IgD-negative memory B cell (primary cell): ENCODE measurements at regions not wholly inside any gene's neighbourhood (a gene's known extent, or its start where the extent isn't known, plus 50 kb on each side); places are given as distances from the start of the nearest gene placed in this dataset.
A peak's percentile ranks its signal among the peaks of the same experiment; 100 is the strongest.
"Not testable (repeated sequence)": the region's sequence is repeated elsewhere in the genome, so short reads cannot be mapped to it uniquely, and the experiment has no call there.

Source experiments
- H3K27ac Mint-ChIP-seq, 3 donors: one replicate each; pipeline ENCODE4 v1.8.0; 2020 to 2022; ENCODE audit warnings: mild to moderate bottlenecking in 3 of 3, mixed read lengths in 3 of 3, moderate library complexity in 1 of 3
- H3K27me3 Mint-ChIP-seq: one replicate; pipeline ENCODE4 v1.8.0; 2021; ENCODE audit warnings: mixed read lengths
- H3K36me3 Mint-ChIP-seq: one replicate; pipeline ENCODE4 v1.8.0; 2020; ENCODE audit warnings: mild to moderate bottlenecking, mixed read lengths
- H3K4me1 Mint-ChIP-seq, 3 donors: one replicate each; pipeline ENCODE4 v1.8.0; 2020 to 2022; ENCODE audit warnings: mixed read lengths in 3 of 3, mild to moderate bottlenecking in 1 of 3
- H3K4me3 Mint-ChIP-seq, 4 donors: one replicate each; pipeline ENCODE4 v1.8.0; 2020 to 2022; ENCODE audit warnings: mild to moderate bottlenecking in 4 of 4, mixed read lengths in 4 of 4, moderate library complexity in 3 of 4
- H3K9me3 Mint-ChIP-seq, 3 donors: one replicate each; pipeline ENCODE4 v1.8.0; 2020 to 2021; ENCODE audit warnings: mixed read lengths in 3 of 3, mild to moderate bottlenecking in 1 of 3

- no peaks in the 10 kb centered on the region for H3K36me3 Mint-ChIP-seq
- no peaks in the 10 kb centered on the region for H3K4me1 Mint-ChIP-seq
- peaks cover 5 to 15% (median 6%) of the 10 kb centered on the region in 3 donors for H3K9me3 Mint-ChIP-seq
- H3K4me3 Mint-ChIP-seq: no peak overlapping the region
- no peak overlapping the region for H3K27ac Mint-ChIP-seq
- no peaks in the 10 kb centered on the region for H3K27me3 Mint-ChIP-seq
These were observed 925.1 kb upstream of the ATXN7L3B start for GRCh38 chr12:73612551-73612950.

- Mint-ChIP-seq H3K27me3 (no peaks in the 10 kb centered on the region), H3K36me3 (no peaks in the 10 kb centered on the region), H3K27ac (no peak overlapping the region), H3K9me3 (peaks cover 0 to 5% (median 2%) of the 10 kb centered on the region in 3 donors), H3K4me1 (no peaks in the 10 kb centered on the region), H3K4me3 (no peak overlapping the region)
These were observed 914.2 kb upstream of the ATXN7L3B start for GRCh38 chr12:73623421-73623820.

GRCh38 chr12:73625226-73625625 is 912.4 kb upstream of the ATXN7L3B start:
- H3K4me1 Mint-ChIP-seq: no peaks in the 10 kb centered on the region
- H3K36me3 Mint-ChIP-seq: no peaks in the 10 kb centered on the region
- H3K9me3 Mint-ChIP-seq: peaks cover 0 to 5% (median 0%) of the 10 kb centered on the region in 3 donors
- H3K27ac Mint-ChIP-seq: no peak overlapping the region
- no peaks in the 10 kb centered on the region for H3K27me3 Mint-ChIP-seq
- no peak overlapping the region for H3K4me3 Mint-ChIP-seq

GRCh38 chr12:73629171-73629570 is 908.5 kb upstream of the ATXN7L3B start:
- Mint-ChIP-seq H3K4me1 (peaks cover 0 to 2% (median 0%) of the 10 kb centered on the region in 3 donors), H3K27me3 (no peaks in the 10 kb centered on the region), H3K27ac (no peak overlapping the region), H3K4me3 (no peak overlapping the region), H3K36me3 (no peaks in the 10 kb centered on the region), H3K9me3 (no peaks in the 10 kb centered on the region)

- Mint-ChIP-seq H3K4me1 (peaks cover 0 to 2% (median 0%) of the 10 kb centered on the region in 3 donors), H3K27me3 (no peaks in the 10 kb centered on the region)
These were observed 907.5 kb upstream of the ATXN7L3B start for GRCh38 chr12:73629893-73630831.

GRCh38 chr12:73632191-73632590 is 905.4 kb upstream of the ATXN7L3B start:
- Mint-ChIP-seq H3K4me1 (peaks cover 0 to 2% (median 0%) of the 10 kb centered on the region in 3 donors), H3K36me3 (no peaks in the 10 kb centered on the region), H3K27ac (no peak overlapping the region), H3K9me3 (peaks cover 0 to 4% (median 0%) of the 10 kb centered on the region in 3 donors), H3K27me3 (no peaks in the 10 kb centered on the region), H3K4me3 (no peak overlapping the region)

More at GRCh38 chr12:73629893-73630831, 907.5 kb upstream of the ATXN7L3B start:
- Mint-ChIP-seq H3K4me3 (no peak overlapping the region), H3K36me3 (no peaks in the 10 kb centered on the region), H3K27ac (no peak overlapping the region), H3K9me3 (no peaks in the 10 kb centered on the region)

- Mint-ChIP-seq H3K27me3 (no peaks in the 10 kb centered on the region), H3K27ac (no peak overlapping the region), H3K9me3 (peaks cover 0 to 4% (median 0%) of the 10 kb centered on the region in 3 donors), H3K36me3 (no peaks in the 10 kb centered on the region), H3K4me1 (peaks cover 0 to 2% (median 0%) of the 10 kb centered on the region in 3 donors), H3K4me3 (no peak overlapping the region)
These were observed 905.0 kb upstream of the ATXN7L3B start for GRCh38 chr12:73632661-73633060.

- H3K4me1 Mint-ChIP-seq, H3K4me3 Mint-ChIP-seq, H3K9me3 Mint-ChIP-seq, H3K27ac Mint-ChIP-seq, H3K27me3 Mint-ChIP-seq, H3K36me3 Mint-ChIP-seq: not testable (repeated sequence)
These were observed 898.2 kb upstream of the ATXN7L3B start for GRCh38 chr12:73639397-73639796.

GRCh38 chr12:73656375-73656774 is 881.3 kb upstream of the ATXN7L3B start:
- H3K36me3 Mint-ChIP-seq: no peaks in the 10 kb centered on the region
- no peaks in the 10 kb centered on the region for H3K4me1 Mint-ChIP-seq
- peaks cover 3 to 25% (median 11%) of the 10 kb centered on the region in 3 donors for H3K9me3 Mint-ChIP-seq
- H3K27me3 Mint-ChIP-seq: no peaks in the 10 kb centered on the region
- H3K4me3 Mint-ChIP-seq: no peak overlapping the region
- H3K27ac Mint-ChIP-seq: no peak overlapping the region

GRCh38 chr12:73659802-73660201 is 877.8 kb upstream of the ATXN7L3B start:
- Mint-ChIP-seq H3K9me3 (peaks cover 0 to 14% (median 2%) of the 10 kb centered on the region in 3 donors), H3K4me1 (no peaks in the 10 kb centered on the region), H3K27me3 (no peaks in the 10 kb centered on the region), H3K4me3 (no peak overlapping the region), H3K36me3 (no peaks in the 10 kb centered on the region), H3K27ac (peak overlapping the region in 1 of 3 donors; percentile 62)

GRCh38 chr12:73665193-73665592 is 872.4 kb upstream of the ATXN7L3B start:
- H3K36me3 Mint-ChIP-seq: no peaks in the 10 kb centered on the region
- H3K4me1 Mint-ChIP-seq: no peaks in the 10 kb centered on the region
- H3K9me3 Mint-ChIP-seq: peaks cover 1 to 4% (median 2%) of the 10 kb centered on the region in 3 donors
- H3K27ac Mint-ChIP-seq: no peak overlapping the region
- no peak overlapping the region for H3K4me3 Mint-ChIP-seq
- H3K27me3 Mint-ChIP-seq: no peaks in the 10 kb centered on the region

GRCh38 chr12:73671550-73671949 is 866.1 kb upstream of the ATXN7L3B start:
- H3K4me3 Mint-ChIP-seq, H3K27me3 Mint-ChIP-seq, H3K9me3 Mint-ChIP-seq, H3K27ac Mint-ChIP-seq, H3K4me1 Mint-ChIP-seq, H3K36me3 Mint-ChIP-seq: not testable (repeated sequence)

GRCh38 chr12:73677520-73678291 is 859.9 kb upstream of the ATXN7L3B start:
- H3K27ac Mint-ChIP-seq: no peak overlapping the region
- no peaks in the 10 kb centered on the region for H3K36me3 Mint-ChIP-seq

GRCh38 chr12:73678335-73678734 is 859.3 kb upstream of the ATXN7L3B start:
- Mint-ChIP-seq H3K27me3 (no peaks in the 10 kb centered on the region), H3K4me1 (no peaks in the 10 kb centered on the region), H3K9me3 (peaks cover 0 to 2% (median 0%) of the 10 kb centered on the region in 3 donors), H3K36me3 (no peaks in the 10 kb centered on the region), H3K4me3 (no peak overlapping the region), H3K27ac (no peak overlapping the region)

More at GRCh38 chr12:73677520-73678291, 859.9 kb upstream of the ATXN7L3B start:
- H3K27me3 Mint-ChIP-seq: no peaks in the 10 kb centered on the region
- no peaks in the 10 kb centered on the region for H3K4me1 Mint-ChIP-seq
- no peak overlapping the region for H3K4me3 Mint-ChIP-seq
- H3K9me3 Mint-ChIP-seq: peaks cover 0 to 3% (median 0%) of the 10 kb centered on the region in 3 donors

GRCh38 chr12:73699318-73699717 is 838.3 kb upstream of the ATXN7L3B start:
- no peak overlapping the region for H3K4me3 Mint-ChIP-seq

More at GRCh38 chr12:73699318-73699717, 838.3 kb upstream of the ATXN7L3B start:
- Mint-ChIP-seq H3K36me3 (peaks cover 2% of the 10 kb centered on the region), H3K27ac (no peak overlapping the region), H3K4me1 (no peaks in the 10 kb centered on the region), H3K27me3 (no peaks in the 10 kb centered on the region), H3K9me3 (peaks cover 0 to 6% (median 4%) of the 10 kb centered on the region in 3 donors)
